H9 (cell line): ENCODE measurements at regions not wholly inside any gene's neighbourhood (a gene's known extent, or its start where the extent isn't known, plus 50 kb on each side); places are given as distances from the start of the nearest gene placed in this dataset.

Experiments
- DNase-seq: peaks from one replicate; pipeline ENCODE4 v3.0.0-alpha.2; 2017
- H2AFZ ChIP-seq: one replicate; pipeline ENCODE4 v1.6.1; 2013; ENCODE audit warnings: mild to moderate bottlenecking, low read length, control low read depth, moderate library complexity
- H2AK5ac ChIP-seq: 2 replicates; pipeline ENCODE4 v1.6.1; 2013; ENCODE audit warnings: low read length, control low read depth, mixed read lengths; ENCODE audit not compliant: insufficient read length
- H2BK120ac ChIP-seq: one replicate; pipeline ENCODE4 v1.6.1; 2013; ENCODE audit warnings: low read depth, mild to moderate bottlenecking, low read length, control low read depth, inconsistent platforms; ENCODE audit not compliant: poor library complexity, severe bottlenecking
- H2BK12ac ChIP-seq: 2 replicates; pipeline ENCODE4 v1.6.1; 2013; ENCODE audit warnings: low read length, control low read depth, mixed read lengths, low read depth; ENCODE audit not compliant: insufficient read length
- H2BK15ac ChIP-seq: 2 replicates; pipeline ENCODE4 v1.6.1; 2013; ENCODE audit warnings: low read depth, low read length, control low read depth
- H2BK20ac ChIP-seq: one replicate; pipeline ENCODE4 v1.6.1; 2013; ENCODE audit warnings: low read depth, mild to moderate bottlenecking, low read length, control low read depth, inconsistent platforms; ENCODE audit not compliant: poor library complexity, severe bottlenecking
- H2BK5ac ChIP-seq: 2 replicates; pipeline ENCODE4 v1.6.1; 2013; ENCODE audit warnings: low read length, control low read depth, mixed read lengths; ENCODE audit not compliant: insufficient read length
- H3K14ac ChIP-seq: 2 replicates; pipeline ENCODE4 v1.6.1; 2013; ENCODE audit warnings: low read length, control low read depth; ENCODE audit not compliant: insufficient read depth
- H3K18ac ChIP-seq: 2 replicates; pipeline ENCODE4 v1.6.1; 2013; ENCODE audit warnings: low read depth, mild to moderate bottlenecking, mixed read lengths, low read length, control low read depth; ENCODE audit not compliant: insufficient read length
- H3K23ac ChIP-seq: 2 replicates; pipeline ENCODE4 v1.6.1; 2013; ENCODE audit warnings: low read length, control low read depth, mixed read lengths, low read depth; ENCODE audit not compliant: insufficient read length
- H3K23me2 ChIP-seq: 2 replicates; pipeline ENCODE4 v1.6.1; 2013; ENCODE audit warnings: low read depth, mild to moderate bottlenecking, mixed read lengths, low read length, control low read depth; ENCODE audit not compliant: insufficient read length, poor library complexity, severe bottlenecking
- H3K27ac ChIP-seq: 2 replicates; pipeline ENCODE4 v1.5.1; 2013; ENCODE audit warnings: low read length, control low read depth, mixed read lengths, low read depth; ENCODE audit not compliant: insufficient read length
- H3K27me3 ChIP-seq: 2 replicates; pipeline ENCODE4 v1.6.1; 2013; ENCODE audit warnings: low read length, control low read depth, inconsistent platforms; ENCODE audit not compliant: insufficient read depth
- H3K4ac ChIP-seq: 2 replicates; pipeline ENCODE4 v1.6.1; 2013; ENCODE audit warnings: low read depth, mild to moderate bottlenecking, control low read depth, inconsistent platforms, low read length, moderate library complexity
- H3K4me1 ChIP-seq: 2 replicates; pipeline ENCODE4 v1.6.1; 2013; ENCODE audit warnings: low read length, control low read depth, inconsistent platforms; ENCODE audit not compliant: insufficient read depth
- H3K4me2 ChIP-seq: 2 replicates; pipeline ENCODE4 v1.6.1; 2013; ENCODE audit warnings: low read length, control low read depth, mixed read lengths; ENCODE audit not compliant: insufficient read length, insufficient read depth
- H3K56ac ChIP-seq: 2 replicates; pipeline ENCODE4 v1.6.1; 2013; ENCODE audit warnings: low read depth, mild to moderate bottlenecking, mixed read lengths, low read length, control low read depth; ENCODE audit not compliant: insufficient read length
- H3K79me1 ChIP-seq: 2 replicates; pipeline ENCODE4 v1.6.1; 2013; ENCODE audit warnings: low read depth, mild to moderate bottlenecking, moderate library complexity, low read length, control low read depth, inconsistent platforms; ENCODE audit not compliant: insufficient read depth, poor library complexity, severe bottlenecking
- H3K79me2 ChIP-seq: 2 replicates; pipeline ENCODE4 v1.6.1; 2013; ENCODE audit warnings: low read length, control low read depth, inconsistent platforms; ENCODE audit not compliant: insufficient read depth
- H3K9ac ChIP-seq: 2 replicates; pipeline ENCODE4 v1.6.1; 2013; ENCODE audit warnings: low read length, control low read depth, mixed read lengths; ENCODE audit not compliant: insufficient read length; ENCODE audit errors: extremely low read depth
- H3K9me3 ChIP-seq: one replicate; pipeline ENCODE4 v1.6.1; 2013; ENCODE audit warnings: low read depth, low read length, inconsistent platforms; ENCODE audit not compliant: control insufficient read depth
- H3T11ph ChIP-seq: one replicate; pipeline ENCODE4 v1.6.1; 2013; ENCODE audit warnings: mild to moderate bottlenecking, low read length, control low read depth, inconsistent platforms
- H4K20me1 ChIP-seq: one replicate; pipeline ENCODE4 v1.6.1; 2013; ENCODE audit not compliant: control insufficient read depth, insufficient read length, insufficient read depth
- H4K5ac ChIP-seq: 2 replicates; pipeline ENCODE4 v1.6.1; 2013; ENCODE audit warnings: low read depth, mild to moderate bottlenecking, mixed read lengths, low read length, control low read depth; ENCODE audit not compliant: insufficient read length
- H4K8ac ChIP-seq: replicated peaks from 2 replicates; pipeline ENCODE4 v1.6.1; 2013; ENCODE audit warnings: low read length, control low read depth, mixed read lengths, low read depth; ENCODE audit not compliant: insufficient read length
- H4K91ac ChIP-seq: 2 replicates; pipeline ENCODE4 v1.6.1; 2013; ENCODE audit warnings: low read depth, mild to moderate bottlenecking, moderate library complexity, mixed read lengths, low read length, control low read depth; ENCODE audit not compliant: insufficient read length
- H3K27ac Mint-ChIP-seq, 3 experiments: 2 replicates in 2 of 3; 3 replicates in 1 of 3; pipeline ENCODE4 v1.8.0; 2020 to 2021; ENCODE audit warnings: mixed read lengths in 3 of 3, mild to moderate bottlenecking in 1 of 3, moderate library complexity in 1 of 3
- H3K27me3 Mint-ChIP-seq: 2 replicates; pipeline ENCODE4 v1.8.0; 2021; ENCODE audit warnings: low read depth, mild to moderate bottlenecking, moderate library complexity, mixed read lengths
- H3K36me3 Mint-ChIP-seq, 3 experiments: 2 replicates in 2 of 3; 3 replicates in 1 of 3; pipeline ENCODE4 v1.8.0; 2020 to 2021; ENCODE audit warnings: low read depth in 3 of 3, mixed read lengths in 3 of 3; ENCODE audit not compliant: insufficient read depth in 1 of 3
- H3K4me1 Mint-ChIP-seq, 2 experiments: 2 replicates each; pipeline ENCODE4 v1.8.0; 2020; ENCODE audit warnings: mixed read lengths in 2 of 2
- H3K4me3 Mint-ChIP-seq, 2 experiments: 2 replicates in 1 of 2; 3 replicates in 1 of 2; pipeline ENCODE4 v1.8.0; 2020 to 2021; ENCODE audit warnings: mild to moderate bottlenecking in 2 of 2, mixed read lengths in 2 of 2, moderate library complexity in 1 of 2
- H3K9me3 Mint-ChIP-seq, 2 experiments: 2 replicates in 1 of 2; 3 replicates in 1 of 2; pipeline ENCODE4 v1.8.0; 2020; ENCODE audit warnings: mild to moderate bottlenecking in 2 of 2, mixed read lengths in 2 of 2, moderate library complexity in 1 of 2
- WGBS: extraction: QIAGEN DNeasy Blood & Tissue Kit; methylation state at CpG from one replicate; pipeline ENCODE4 v1.1.7; 2013; ENCODE audit warnings: missing lambda C conversion rate, low lambda C conversion rate, mixed read lengths; ENCODE audit not compliant: insufficient read length; ENCODE audit errors: extremely low coverage; 5-methylcytosine and 5-hydroxymethylcytosine counted together
- TF ChIP-seq, protein P1 (sequence below): fragments of 200-600 bp; sonication (generic); conservative IDR thresholded peaks from 3 replicates; pipeline ENCODE4 v1.8.0; 2021; ENCODE audit warnings: antibody characterized with exemption, mild to moderate bottlenecking

DNA sequence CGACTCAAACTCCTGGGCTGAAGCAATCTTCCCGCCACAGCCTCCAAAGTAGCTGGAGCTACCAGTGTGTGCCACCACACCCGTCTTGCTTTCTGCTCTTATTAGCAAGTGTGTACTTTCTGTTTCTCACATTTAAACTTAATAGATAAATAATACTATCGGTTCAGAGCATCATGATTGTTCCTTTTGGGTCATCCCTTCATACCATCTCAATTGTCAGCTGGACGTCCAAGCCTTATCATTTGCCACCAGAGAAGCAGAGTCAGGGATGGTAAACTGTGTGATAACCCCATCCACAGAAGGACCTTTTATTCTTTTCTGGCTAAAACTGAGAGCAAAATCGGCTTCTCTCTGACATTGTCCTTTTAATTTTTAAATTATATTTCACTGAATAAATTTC lies 279.8 kb upstream of the GOT2 start:
- Histone ChIP-seq H2AFZ (no peak overlapping the region), H3K9me3 (no peaks in the 10 kb centered on the region), H3K9ac (no peak overlapping the region), H2AK5ac (no peak overlapping the region), H3K18ac (no peak overlapping the region), H3K23me2 (no peaks in the 10 kb centered on the region), H2BK15ac (no peak overlapping the region), H2BK20ac (no peak overlapping the region), H3K4me1 (no peaks in the 10 kb centered on the region), H2BK120ac (no peak overlapping the region), H3K56ac (no peak overlapping the region), H3K4me2 (no peak overlapping the region), H3K27me3 (no peaks in the 10 kb centered on the region), H4K8ac (no peak overlapping the region), H2BK5ac (no peak overlapping the region), H3K27ac (no peak overlapping the region), H3K4ac (no peak overlapping the region), H3T11ph (no peak overlapping the region), H4K91ac (no peak overlapping the region), H4K20me1 (no peaks in the 10 kb centered on the region), H2BK12ac (no peak overlapping the region), H3K23ac (no peak overlapping the region), H3K79me1 (no peaks in the 10 kb centered on the region), H3K79me2 (no peaks in the 10 kb centered on the region), H4K5ac (no peak overlapping the region), H3K14ac (no peak overlapping the region)
- peaks cover 0 to 11% (median 0%) of the 10 kb centered on the region in 3 experiments; a peak in 3 of 7 replicates for H3K36me3 Mint-ChIP-seq
- H3K9me3 Mint-ChIP-seq, result peaks cover 6% of the 10 kb centered on the region in 2 experiments
- no peaks in the 10 kb centered on the region; the same call in 1 of the 2 replicates for H3K27me3 Mint-ChIP-seq
- no CpG with 5 or more reads among the region's 6 CpGs for WGBS
- DNase-seq, result no peak
- H3K4me1 Mint-ChIP-seq, result no peaks in the 10 kb centered on the region
- H3K27ac Mint-ChIP-seq, result no peak overlapping the region
- no peak overlapping the region for H3K4me3 Mint-ChIP-seq
- TF ChIP-seq, protein P1, sequence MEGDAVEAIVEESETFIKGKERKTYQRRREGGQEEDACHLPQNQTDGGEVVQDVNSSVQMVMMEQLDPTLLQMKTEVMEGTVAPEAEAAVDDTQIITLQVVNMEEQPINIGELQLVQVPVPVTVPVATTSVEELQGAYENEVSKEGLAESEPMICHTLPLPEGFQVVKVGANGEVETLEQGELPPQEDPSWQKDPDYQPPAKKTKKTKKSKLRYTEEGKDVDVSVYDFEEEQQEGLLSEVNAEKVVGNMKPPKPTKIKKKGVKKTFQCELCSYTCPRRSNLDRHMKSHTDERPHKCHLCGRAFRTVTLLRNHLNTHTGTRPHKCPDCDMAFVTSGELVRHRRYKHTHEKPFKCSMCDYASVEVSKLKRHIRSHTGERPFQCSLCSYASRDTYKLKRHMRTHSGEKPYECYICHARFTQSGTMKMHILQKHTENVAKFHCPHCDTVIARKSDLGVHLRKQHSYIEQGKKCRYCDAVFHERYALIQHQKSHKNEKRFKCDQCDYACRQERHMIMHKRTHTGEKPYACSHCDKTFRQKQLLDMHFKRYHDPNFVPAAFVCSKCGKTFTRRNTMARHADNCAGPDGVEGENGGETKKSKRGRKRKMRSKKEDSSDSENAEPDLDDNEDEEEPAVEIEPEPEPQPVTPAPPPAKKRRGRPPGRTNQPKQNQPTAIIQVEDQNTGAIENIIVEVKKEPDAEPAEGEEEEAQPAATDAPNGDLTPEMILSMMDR, result no peak
